ENCODE measurements at regions not wholly inside any gene's neighbourhood (a gene's known extent, or its start where the extent isn't known, plus 50 kb on each side); places are given as distances from the start of the nearest gene placed in this dataset.

DNA sequence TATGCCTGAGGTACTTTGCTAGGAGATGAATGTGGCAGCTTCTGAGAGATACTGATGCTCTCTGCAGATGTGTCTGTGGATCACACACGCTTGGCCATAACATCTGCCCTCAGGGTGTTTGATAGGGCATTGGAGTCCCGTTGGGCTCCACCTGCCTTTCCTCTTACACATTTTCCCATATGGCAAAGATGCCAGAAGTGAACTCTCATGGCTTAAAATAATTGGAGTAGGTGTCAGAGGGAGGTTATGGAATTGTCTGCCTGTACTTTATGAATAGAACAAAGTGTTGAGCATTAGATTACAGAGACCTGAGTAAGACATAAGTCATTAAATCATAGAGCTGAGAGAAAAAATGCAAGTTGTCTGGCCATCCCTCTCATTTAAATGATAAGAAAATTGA lies 75.3 kb upstream of the PNPT1 start (continued):
- no peak for TF ChIP-seq CREM (IDR thresholded peaks at IDR 0.05; ENCODE audit: low read depth)

DNA sequence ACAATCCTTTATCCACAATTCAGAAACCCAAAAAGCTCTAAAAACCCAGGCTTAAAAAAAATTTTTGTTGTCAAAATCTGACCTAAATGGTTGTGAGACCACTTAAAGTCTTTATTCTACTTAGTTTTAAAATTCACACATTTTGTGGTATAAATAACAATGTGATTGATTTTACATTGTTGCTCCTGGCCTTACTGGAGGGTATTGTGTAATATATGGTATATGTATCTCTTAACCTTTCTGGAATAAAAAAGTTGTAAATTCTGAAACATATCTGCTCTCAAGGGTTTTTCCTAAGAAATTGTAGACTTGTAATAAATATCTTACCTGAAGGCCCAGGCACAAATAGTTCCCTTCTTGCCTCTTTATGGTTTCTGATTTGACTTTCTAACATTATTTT lies 73.3 kb upstream of the PNPT1 start:
- SMC1A ChIA-PET (ENCODE audit: uncharacterized antibody, unreplicated experiment), result interaction anchor here (1.0 to 1.6 kb wide), 2 partner anchors 13 to 195 kb away, joined by 3 to 5 read pairs; no protein-coding TSS in a partner anchor
- Histone ChIP-seq H3K27me3 (replicated peaks in 1 of 2; ENCODE audit: control insufficient read depth in 2 of 2, insufficient read depth in 2 of 2, low read length in 1 of 2) (no peaks in the 10 kb centered on the region; a peak in 1 of 4 replicates), H3K4me3 (no peak overlapping the region), H2AFZ (ENCODE audit: control insufficient read depth, low read depth, low read length) (no peak overlapping the region), H3K79me2 (ENCODE audit: control insufficient read depth, insufficient read depth, low read length) (no peaks in the 10 kb centered on the region), H4K20me1 (ENCODE audit: control insufficient read depth, insufficient read depth) (no peaks in the 10 kb centered on the region), H3K4me1 (ENCODE audit: control insufficient read depth, insufficient read depth, low read length) (no peaks in the 10 kb centered on the region), H3K36me3 (ENCODE audit: control insufficient read depth in 2 of 2, insufficient read depth in 2 of 2, low read length in 1 of 2) (no peaks in the 10 kb centered on the region), H3K9me3 (replicated peaks; ENCODE audit: control insufficient read depth, insufficient read depth, low read length) (no peaks in the 10 kb centered on the region), H3K4me2 (ENCODE audit: control insufficient read depth, insufficient read depth) (no peak overlapping the region), H3K27ac (ENCODE audit: control insufficient read depth, insufficient read depth) (no peak overlapping the region), H3K9ac (ENCODE audit: control insufficient read depth, insufficient read depth, low read length) (no peak overlapping the region)
- CTCF ChIA-PET, result interaction anchor here (1.0 to 2.2 kb wide), 2 partner anchors 194 to 199 kb away, joined by 5 to 6 read pairs; no protein-coding TSS in a partner anchor
- RAD21 ChIA-PET (ENCODE audit: unreplicated experiment), result no interaction called here
- in situ Hi-C loops (cut with MboI) (no loop called here), intact Hi-C loops (cut with micrococcal nuclease; ENCODE audit: unreplicated experiment) (no loop called here)
- TF ChIP-seq NFXL1 (IDR thresholded peaks at IDR 0.05; ENCODE audit: borderline replicate concordance) (no peak), ZZZ3 (IDR thresholded peaks at IDR 0.05; ENCODE audit: control insufficient read depth, insufficient read length, low read depth) (no peak), SMC3 (IDR thresholded peaks at IDR 0.05; ENCODE audit: borderline replicate concordance, low read length) (no peak), FOXM1 (IDR thresholded peaks at IDR 0.05; ENCODE audit: low read depth, low read length) (no peak), RUNX3 (IDR thresholded peaks at IDR 0.05; ENCODE audit: low read length) (no peak), BMI1 (IDR thresholded peaks at IDR 0.05; ENCODE audit: borderline replicate concordance) (no peak), CEBPB (IDR thresholded peaks at IDR 0.05; ENCODE audit: borderline replicate concordance in 1 of 2, low read depth in 2 of 2, low read length in 2 of 2) (no peak), SIX5 (IDR thresholded peaks at IDR 0.05; ENCODE audit: low read depth, low read length, severe bottlenecking) (no peak), TCF7 (IDR thresholded peaks at IDR 0.05; ENCODE audit: borderline replicate concordance) (no peak), ATF7 (IDR thresholded peaks at IDR 0.05; ENCODE audit: low read depth) (no peak)
- TF ChIP-seq, protein P1, sequence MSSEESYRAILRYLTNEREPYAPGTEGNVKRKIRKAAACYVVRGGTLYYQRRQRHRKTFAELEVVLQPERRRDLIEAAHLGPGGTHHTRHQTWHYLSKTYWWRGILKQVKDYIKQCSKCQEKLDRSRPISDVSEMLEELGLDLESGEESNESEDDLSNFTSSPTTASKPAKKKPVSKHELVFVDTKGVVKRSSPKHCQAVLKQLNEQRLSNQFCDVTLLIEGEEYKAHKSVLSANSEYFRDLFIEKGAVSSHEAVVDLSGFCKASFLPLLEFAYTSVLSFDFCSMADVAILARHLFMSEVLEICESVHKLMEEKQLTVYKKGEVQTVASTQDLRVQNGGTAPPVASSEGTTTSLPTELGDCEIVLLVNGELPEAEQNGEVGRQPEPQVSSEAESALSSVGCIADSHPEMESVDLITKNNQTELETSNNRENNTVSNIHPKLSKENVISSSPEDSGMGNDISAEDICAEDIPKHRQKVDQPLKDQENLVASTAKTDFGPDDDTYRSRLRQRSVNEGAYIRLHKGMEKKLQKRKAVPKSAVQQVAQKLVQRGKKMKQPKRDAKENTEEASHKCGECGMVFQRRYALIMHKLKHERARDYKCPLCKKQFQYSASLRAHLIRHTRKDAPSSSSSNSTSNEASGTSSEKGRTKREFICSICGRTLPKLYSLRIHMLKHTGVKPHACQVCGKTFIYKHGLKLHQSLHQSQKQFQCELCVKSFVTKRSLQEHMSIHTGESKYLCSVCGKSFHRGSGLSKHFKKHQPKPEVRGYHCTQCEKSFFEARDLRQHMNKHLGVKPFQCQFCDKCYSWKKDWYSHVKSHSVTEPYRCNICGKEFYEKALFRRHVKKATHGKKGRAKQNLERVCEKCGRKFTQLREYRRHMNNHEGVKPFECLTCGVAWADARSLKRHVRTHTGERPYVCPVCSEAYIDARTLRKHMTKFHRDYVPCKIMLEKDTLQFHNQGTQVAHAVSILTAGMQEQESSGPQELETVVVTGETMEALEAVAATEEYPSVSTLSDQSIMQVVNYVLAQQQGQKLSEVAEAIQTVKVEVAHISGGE (CRISPR knock-in tag; IDR thresholded peaks at IDR 0.05), result no peak
- TF ChIP-seq, protein P2, sequence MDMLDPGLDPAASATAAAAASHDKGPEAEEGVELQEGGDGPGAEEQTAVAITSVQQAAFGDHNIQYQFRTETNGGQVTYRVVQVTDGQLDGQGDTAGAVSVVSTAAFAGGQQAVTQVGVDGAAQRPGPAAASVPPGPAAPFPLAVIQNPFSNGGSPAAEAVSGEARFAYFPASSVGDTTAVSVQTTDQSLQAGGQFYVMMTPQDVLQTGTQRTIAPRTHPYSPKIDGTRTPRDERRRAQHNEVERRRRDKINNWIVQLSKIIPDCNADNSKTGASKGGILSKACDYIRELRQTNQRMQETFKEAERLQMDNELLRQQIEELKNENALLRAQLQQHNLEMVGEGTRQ (IDR thresholded peaks at IDR 0.05; ENCODE audit: borderline replicate concordance, low read depth, low read length), result no peak
- TF ChIP-seq, protein P3, sequence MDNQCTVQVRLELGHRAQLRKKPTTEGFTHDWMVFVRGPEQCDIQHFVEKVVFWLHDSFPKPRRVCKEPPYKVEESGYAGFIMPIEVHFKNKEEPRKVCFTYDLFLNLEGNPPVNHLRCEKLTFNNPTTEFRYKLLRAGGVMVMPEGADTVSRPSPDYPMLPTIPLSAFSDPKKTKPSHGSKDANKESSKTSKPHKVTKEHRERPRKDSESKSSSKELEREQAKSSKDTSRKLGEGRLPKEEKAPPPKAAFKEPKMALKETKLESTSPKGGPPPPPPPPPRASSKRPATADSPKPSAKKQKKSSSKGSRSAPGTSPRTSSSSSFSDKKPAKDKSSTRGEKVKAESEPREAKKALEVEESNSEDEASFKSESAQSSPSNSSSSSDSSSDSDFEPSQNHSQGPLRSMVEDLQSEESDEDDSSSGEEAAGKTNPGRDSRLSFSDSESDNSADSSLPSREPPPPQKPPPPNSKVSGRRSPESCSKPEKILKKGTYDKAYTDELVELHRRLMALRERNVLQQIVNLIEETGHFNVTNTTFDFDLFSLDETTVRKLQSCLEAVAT (IDR thresholded peaks at IDR 0.05), result no peak
- POLR2A ChIA-PET, result no interaction called here
- FAIRE-seq, result no peak
- no TSS peak for BruUV-seq (replicated peaks)
- ATAC-seq, result no peak
- no peak for DNase-seq (ENCODE audit: low read depth, low spot score)
